ENCODE measurements at regions not wholly inside any gene's neighbourhood (a gene's known extent, or its start where the extent isn't known, plus 50 kb on each side); places are given as distances from the start of the nearest gene placed in this dataset.

- BruUV-seq (replicated peaks), result no TSS peak
- Mint-ChIP-seq H3K27ac (ENCODE audit: unreplicated experiment) (no peak overlapping the region), H3K4me1 (ENCODE audit: low read depth, unreplicated experiment) (no peaks in the 10 kb centered on the region), H3K4me3 (ENCODE audit: low read depth, unreplicated experiment) (no peak overlapping the region), H3K27me3 (ENCODE audit: unreplicated experiment) (no peaks in the 10 kb centered on the region), H3K9me3 (ENCODE audit: low read depth, unreplicated experiment) (peaks cover 3% of the 10 kb centered on the region), H3K36me3 (ENCODE audit: insufficient read depth, unreplicated experiment) (no peaks in the 10 kb centered on the region)
- CTCF ChIA-PET, result interaction anchor here (0.6 to 0.7 kb wide), 2 partner anchors 170 to 254 kb away, joined by 3 to 5 read pairs; no protein-coding TSS in a partner anchor
- TF ChIP-seq CTCF (IDR thresholded peaks at IDR 0.05; ENCODE audit: unreplicated experiment), result no peak
- DNase-seq, result peak; percentile 21
- intact Hi-C loops (cut with micrococcal nuclease; ENCODE audit: unreplicated experiment), result loop anchor here (5.0 kb wide), 1 partner anchor 85 kb away; no protein-coding TSS in a partner anchor
These were observed 64.9 kb upstream of the DYNLT3 start for GRCh38 chrX:37912304-37912703.

GRCh38 chrX:37912777-37913176 is 65.4 kb upstream of the DYNLT3 start:
- CTCF ChIA-PET, result interaction anchor here (0.6 kb wide), 1 partner anchor 171 kb away, joined by 5 read pairs; no protein-coding TSS in a partner anchor

GRCh38 chrX:37918168-37918567 is 70.8 kb upstream of the DYNLT3 start:
- H3K36me3 Mint-ChIP-seq (ENCODE audit: insufficient read depth, unreplicated experiment), result no peaks in the 10 kb centered on the region
- no peaks in the 10 kb centered on the region for H3K4me1 Mint-ChIP-seq (ENCODE audit: low read depth, unreplicated experiment)
- H3K4me3 Mint-ChIP-seq (ENCODE audit: low read depth, unreplicated experiment), result no peak overlapping the region
- intact Hi-C loops (cut with micrococcal nuclease; ENCODE audit: unreplicated experiment), result no loop called here
- DNase-seq, result no peak
- BruUV-seq (replicated peaks), result no TSS peak
- no peak overlapping the region for H3K27ac Mint-ChIP-seq (ENCODE audit: unreplicated experiment)
- CTCF ChIA-PET, result no interaction called here
- TF ChIP-seq CTCF (IDR thresholded peaks at IDR 0.05; ENCODE audit: unreplicated experiment), result no peak
- H3K9me3 Mint-ChIP-seq (ENCODE audit: low read depth, unreplicated experiment), result peaks cover 3% of the 10 kb centered on the region
- no peaks in the 10 kb centered on the region for H3K27me3 Mint-ChIP-seq (ENCODE audit: unreplicated experiment)

More at GRCh38 chrX:37912777-37913176, 65.4 kb upstream of the DYNLT3 start:
- intact Hi-C loops (cut with micrococcal nuclease; ENCODE audit: unreplicated experiment), result loop anchor here (5.0 kb wide), 1 partner anchor 85 kb away; no protein-coding TSS in a partner anchor
- Mint-ChIP-seq H3K36me3 (ENCODE audit: insufficient read depth, unreplicated experiment) (no peaks in the 10 kb centered on the region), H3K27me3 (ENCODE audit: unreplicated experiment) (no peaks in the 10 kb centered on the region), H3K9me3 (ENCODE audit: low read depth, unreplicated experiment) (peaks cover 3% of the 10 kb centered on the region), H3K4me1 (ENCODE audit: low read depth, unreplicated experiment) (no peaks in the 10 kb centered on the region), H3K27ac (ENCODE audit: unreplicated experiment) (no peak overlapping the region), H3K4me3 (ENCODE audit: low read depth, unreplicated experiment) (no peak overlapping the region)
- no peak for TF ChIP-seq CTCF (IDR thresholded peaks at IDR 0.05; ENCODE audit: unreplicated experiment)
- no peak for DNase-seq
- no TSS peak for BruUV-seq (replicated peaks)

GRCh38 chrX:37918703-37919102 is 71.3 kb upstream of the DYNLT3 start:
- Mint-ChIP-seq H3K36me3 (ENCODE audit: insufficient read depth, unreplicated experiment) (no peaks in the 10 kb centered on the region), H3K27me3 (ENCODE audit: unreplicated experiment) (no peaks in the 10 kb centered on the region), H3K4me1 (ENCODE audit: low read depth, unreplicated experiment) (no peaks in the 10 kb centered on the region), H3K9me3 (ENCODE audit: low read depth, unreplicated experiment) (peaks cover 1% of the 10 kb centered on the region), H3K27ac (ENCODE audit: unreplicated experiment) (no peak overlapping the region), H3K4me3 (ENCODE audit: low read depth, unreplicated experiment) (no peak overlapping the region)
- intact Hi-C loops (cut with micrococcal nuclease; ENCODE audit: unreplicated experiment), result no loop called here
- no TSS peak for BruUV-seq (replicated peaks)
- DNase-seq, result no peak
- no peak for TF ChIP-seq CTCF (IDR thresholded peaks at IDR 0.05; ENCODE audit: unreplicated experiment)
- CTCF ChIA-PET, result no interaction called here

Measured in Calu3 (cell line).